HCT116 (cell line): ENCODE measurements at regions not wholly inside any gene's neighbourhood (a gene's known extent, or its start where the extent isn't known, plus 50 kb on each side); places are given as distances from the start of the nearest gene placed in this dataset.

ENCODE experiments used
- ATAC-seq: fragments of 200-7000 bp; cut with Tn5 transposase; 2 replicates; pipeline ENCODE4 v1.9.1; 2020; ENCODE audit warnings: mild to moderate bottlenecking, moderate library complexity
- BruUV-seq: library from RNA; stranded (reverse); fragments of 400-500 nt; replicated peaks from 2 replicates; lab custom pipeline; 2021; lab: Mats Ljungman, UMichigan
- CTCF ChIA-PET: fragments of 300-600 bp; sonication (Branson Sonifier 250); formaldehyde crosslinking; loops from one replicate; lab custom pipeline; 2021; ENCODE audit warnings: antibody characterized with exemption; lab: Charles Lee
- POLR2A ChIA-PET: fragments of 300-600, 350-600 bp; sonication (Branson Sonifier 250); formaldehyde crosslinking; loops from one replicate; lab custom pipeline; 2021; ENCODE audit warnings: antibody characterized with exemption; lab: Charles Lee
- RAD21 ChIA-PET, 2 experiments: fragments of 300-600 bp; sonication (Branson Sonifier 250); formaldehyde crosslinking; loops; one replicate each; lab custom pipeline; 2023; ENCODE audit warnings: low total read pairs in 2 of 2; ENCODE audit not compliant: uncharacterized antibody in 2 of 2, unreplicated experiment in 2 of 2, low non-redundant PET in 1 of 2; lab: Charles Lee
- DNase-seq: peaks from one replicate; pipeline ENCODE4 v3.0.0-alpha.2; 2010; ENCODE audit warnings: low read depth, low spot score
- H2AFZ ChIP-seq: fragments of 200-600 bp; shearing (Covaris generic), sonication (generic); 2 replicates; pipeline ENCODE4 v1.6.1; 2017; ENCODE audit warnings: low read depth, mixed run types, mixed read lengths, antibody characterized with exemption, low read length; ENCODE audit not compliant: poor library complexity, severe bottlenecking
- H3K27ac ChIP-seq: 2 replicates; pipeline ENCODE4 v1.5.1; 2012; ENCODE audit warnings: low read depth, low read length
- H3K27me3 ChIP-seq: fragments of 200-600 bp; sonication (generic); 2 replicates; pipeline ENCODE4 v1.6.1; 2016; ENCODE audit warnings: mixed run types, low read length, mixed read lengths; ENCODE audit not compliant: insufficient read depth
- H3K36me3 ChIP-seq, 2 experiments: fragments of 200-500 bp in 1 of 2; fragments of 200-600 bp in 1 of 2; sonication (Bioruptor generic) in 1 of 2; sonication (generic) in 1 of 2; 2 replicates each; pipeline versions ENCODE4 v1.5.1 to v1.6.1; 2014 to 2016; ENCODE audit warnings: low read length in 2 of 2, inconsistent platforms in 1 of 2, mixed read lengths in 1 of 2, mixed run types in 1 of 2; ENCODE audit not compliant: insufficient read depth in 2 of 2, control insufficient read depth in 1 of 2
- H3K4me1 ChIP-seq, 2 experiments: fragments of 200-600 bp in 1 of 2; sonication (generic) in 1 of 2; 2 replicates each; pipeline versions ENCODE4 v1.5.1 to v1.6.1; 2012 to 2017; ENCODE audit warnings: low read length in 2 of 2, inconsistent platforms in 1 of 2, mild to moderate bottlenecking in 1 of 2, mixed read lengths in 1 of 2, mixed run types in 1 of 2, moderate library complexity in 1 of 2; ENCODE audit not compliant: insufficient read depth in 2 of 2, control insufficient read depth in 1 of 2
- H3K4me2 ChIP-seq: fragments of 200-600 bp; sonication (generic); 2 replicates; pipeline ENCODE4 v1.6.1; 2017; ENCODE audit warnings: mixed run types, low read length, mixed read lengths
- H3K4me3 ChIP-seq, 2 experiments: fragments of 200-600 bp in 1 of 2; sonication (generic) in 1 of 2; replicated peaks in 1 of 2; 2 replicates each; pipeline ENCODE4 v1.5.1; 2011 to 2016; ENCODE audit warnings: low read length in 2 of 2, control low read depth in 1 of 2, low read depth in 1 of 2, mild to moderate bottlenecking in 1 of 2, mixed read lengths in 1 of 2, mixed run types in 1 of 2
- H3K79me2 ChIP-seq: fragments of 200-600 bp; sonication (generic); 2 replicates; pipeline ENCODE4 v1.6.1; 2017; ENCODE audit warnings: mild to moderate bottlenecking, mixed run types, low read length, moderate library complexity, mixed read lengths; ENCODE audit not compliant: insufficient read depth
- H3K9ac ChIP-seq: fragments of 200-600 bp; sonication (generic); 2 replicates; pipeline ENCODE4 v1.6.1; 2016; ENCODE audit warnings: low read length, mixed read lengths
- H3K9me2 ChIP-seq: fragments of 200-600 bp; sonication (generic), shearing (Covaris generic); 2 replicates; pipeline ENCODE4 v1.6.1; 2017; ENCODE audit warnings: mixed run types, mild to moderate bottlenecking, moderate library complexity; ENCODE audit not compliant: insufficient read depth
- H3K9me3 ChIP-seq, 2 experiments: fragments of 200-500 bp in 1 of 2; fragments of 200-600 bp in 1 of 2; sonication (Bioruptor generic) in 1 of 2; sonication (generic) in 1 of 2; 2 replicates each; pipeline ENCODE4 v1.6.1; 2014 to 2017; ENCODE audit warnings: low read length in 2 of 2, mixed read lengths in 2 of 2, inconsistent platforms in 1 of 2, low read depth in 1 of 2, mild to moderate bottlenecking in 1 of 2, mixed run types in 1 of 2, moderate library complexity in 1 of 2; ENCODE audit not compliant: control insufficient read depth in 1 of 2, insufficient read depth in 1 of 2
- H4K20me1 ChIP-seq: fragments of 200-600 bp; sonication (generic), shearing (Covaris generic); 2 replicates; pipeline ENCODE4 v1.6.1; 2017; ENCODE audit warnings: mixed run types, mild to moderate bottlenecking, moderate library complexity; ENCODE audit not compliant: insufficient read depth
- ATF3 ChIP-seq: IDR thresholded peaks from 2 replicates; pipeline ENCODE4 v1.6.1; 2012
- POLR2A ChIP-seq: IDR thresholded peaks from 2 replicates; pipeline ENCODE4 v1.7.0; 2011; ENCODE audit warnings: borderline replicate concordance; ENCODE audit not compliant: insufficient read depth, insufficient read length; ENCODE audit errors: extremely low read depth
- REST ChIP-seq: IDR thresholded peaks from 2 replicates; pipeline ENCODE4 v1.6.1; 2012; ENCODE audit warnings: low read depth
- SP1 ChIP-seq: IDR thresholded peaks from 2 replicates; pipeline ENCODE4 v1.6.1; 2012; ENCODE audit warnings: low read depth
- ZBTB33 ChIP-seq: IDR thresholded peaks from 2 replicates; pipeline ENCODE4 v1.6.1; 2011; ENCODE audit warnings: mild to moderate bottlenecking, low read length, moderate library complexity; ENCODE audit not compliant: insufficient replicate concordance; ENCODE audit errors: extremely low read depth
- intact Hi-C: fragments of 100-400 bp; cut with micrococcal nuclease; formaldehyde crosslinking; loops from 2 replicates; pipeline ENCODE4 v1.10.0; 2022

GRCh38 chr12:67795236-67795635 lies 146.7 kb downstream of the DYRK2 start (continued):
- TF ChIP-seq ZBTB33 (no peak), ATF3 (no peak), REST (no peak), SP1 (no peak), POLR2A (no peak)

GRCh38 chr12:67797185-67797741 lies 148.7 kb downstream of the DYRK2 start:
- H3K27me3 ChIP-seq, result no peaks in the 10 kb centered on the region
- intact Hi-C loops, result no loop called here
- no TSS peak for BruUV-seq
- no peaks in the 10 kb centered on the region for H3K79me2 ChIP-seq
- no peak overlapping the region for H3K27ac ChIP-seq
- DNase-seq (no peak), ATAC-seq (no peak)
- ChIA-PET RAD21 (no interaction called here), CTCF (no interaction called here), POLR2A (no interaction called here)
- no peak overlapping the region for H3K4me2 ChIP-seq
- TF ChIP-seq ATF3, result no peak
- H3K36me3 ChIP-seq, result no peaks in the 10 kb centered on the region
- H3K9me2 ChIP-seq, result no peaks in the 10 kb centered on the region
- H4K20me1 ChIP-seq, result no peaks in the 10 kb centered on the region
- H3K4me1 ChIP-seq, result peaks cover 0 to 5% of the 10 kb centered on the region in 2 experiments; a peak in 1 of 4 replicates
- H3K4me3 ChIP-seq, result no peak overlapping the region
- H2AFZ ChIP-seq, result no peak overlapping the region
- H3K9ac ChIP-seq, result no peak overlapping the region
- H3K9me3 ChIP-seq, result no peaks in the 10 kb centered on the region
